ENCODE measurements at regions not wholly inside any gene's neighbourhood (a gene's known extent, or its start where the extent isn't known, plus 50 kb on each side); places are given as distances from the start of the nearest gene placed in this dataset.
"Not testable (repeated sequence)": the region's sequence is repeated elsewhere in the genome, so short reads cannot be mapped to it uniquely, and the experiment has no call there.

- no peak for DNase-seq
These were observed 150.1 kb downstream of the CYB561 start for GRCh38 chr17:63295839-63296590.

GRCh38 chr17:63298916-63299315 lies 147.2 kb downstream of the CYB561 start:
- not testable (repeated sequence) for DNase-seq

GRCh38 chr17:63304704-63305261 lies 141.3 kb downstream of the CYB561 start:
- DNase-seq, result no peak

- DNase-seq, result no peak
These were observed 140.2 kb downstream of the CYB561 start for GRCh38 chr17:63305857-63306256.

- no peak for DNase-seq
These were observed 139.3 kb downstream of the CYB561 start for GRCh38 chr17:63306855-63307254.

GRCh38 chr17:63308272-63308671 lies 137.8 kb downstream of the CYB561 start:
- DNase-seq, result no peak

- no peak for DNase-seq
These were observed 137.1 kb downstream of the CYB561 start for GRCh38 chr17:63309021-63309420.

- no peak for DNase-seq
These were observed 134.6 kb downstream of the CYB561 start for GRCh38 chr17:63311416-63311937.

- DNase-seq, result no peak
These were observed 131.3 kb downstream of the CYB561 start for GRCh38 chr17:63314761-63315160.

- no peak for DNase-seq
These were observed 130.0 kb downstream of the CYB561 start for GRCh38 chr17:63316100-63316499.

- DNase-seq, result no peak
These were observed 128.8 kb downstream of the CYB561 start for GRCh38 chr17:63317166-63317840.

GRCh38 chr17:63325808-63326207 lies 120.3 kb downstream of the CYB561 start:
- DNase-seq, result no peak

GRCh38 chr17:63329876-63330275 lies 116.2 kb downstream of the CYB561 start:
- DNase-seq, result no peak

- DNase-seq, result no peak
These were observed 114.6 kb downstream of the CYB561 start for GRCh38 chr17:63331301-63332061.

GRCh38 chr17:63332286-63332685 lies 113.8 kb downstream of the CYB561 start:
- no peak for DNase-seq

GRCh38 chr17:63333869-63334268 lies 112.2 kb downstream of the CYB561 start:
- no peak for DNase-seq

- DNase-seq, result no peak
These were observed 110.3 kb downstream of the CYB561 start for GRCh38 chr17:63335831-63336230.

- no peak for DNase-seq
These were observed 108.5 kb downstream of the CYB561 start for GRCh38 chr17:63337579-63337978.

GRCh38 chr17:63338272-63338671 lies 107.8 kb downstream of the CYB561 start:
- DNase-seq, result no peak

GRCh38 chr17:63341276-63341675 lies 104.8 kb downstream of the CYB561 start:
- DNase-seq, result no peak

- DNase-seq, result no peak
These were observed 101.7 kb downstream of the CYB561 start for GRCh38 chr17:63344383-63344782.

- DNase-seq, result no peak
These were observed 100.5 kb downstream of the CYB561 start for GRCh38 chr17:63345611-63346010.

- no peak for DNase-seq
These were observed 98.6 kb downstream of the CYB561 start for GRCh38 chr17:63347475-63347874.

Measured in GDM1 (cell line).